ENCODE measurements at regions not wholly inside any gene's neighbourhood (a gene's known extent, or its start where the extent isn't known, plus 50 kb on each side); places are given as distances from the start of the nearest gene placed in this dataset.

GRCh38 chr10:10315989-10316388 lies 701.7 kb upstream of the CELF2 start:
- no peak for DNase-seq (ENCODE audit: low spot score)
- intact Hi-C loops (cut with DNase I) = no loop called here

GRCh38 chr10:10317151-10317550 lies 700.5 kb upstream of the CELF2 start:
- intact Hi-C loops (cut with DNase I) = no loop called here
- no peak for DNase-seq (ENCODE audit: low spot score)

- DNase-seq (ENCODE audit: low spot score) = no peak
- intact Hi-C loops (cut with DNase I) = no loop called here
Measured at GRCh38 chr10:10318856-10319255, 698.8 kb upstream of the CELF2 start.

GRCh38 chr10:10320956-10321355 lies 696.7 kb upstream of the CELF2 start:
- intact Hi-C loops (cut with DNase I) = no loop called here
- no peak for DNase-seq (ENCODE audit: low spot score)

GRCh38 chr10:10326116-10326515 lies 691.6 kb upstream of the CELF2 start:
- intact Hi-C loops (cut with DNase I) = no loop called here
- no peak for DNase-seq (ENCODE audit: low spot score)

- intact Hi-C loops (cut with DNase I) = no loop called here
- DNase-seq (ENCODE audit: low spot score) = no peak
Measured at GRCh38 chr10:10327934-10328333, 689.7 kb upstream of the CELF2 start.

- intact Hi-C loops (cut with DNase I) = no loop called here
Measured at GRCh38 chr10:10330418-10330817, 687.3 kb upstream of the CELF2 start.

GRCh38 chr10:10332786-10333185 lies 684.9 kb upstream of the CELF2 start:
- intact Hi-C loops (cut with DNase I) = no loop called here
- DNase-seq (ENCODE audit: low spot score) = no peak

More at GRCh38 chr10:10330418-10330817, 687.3 kb upstream of the CELF2 start:
- DNase-seq (ENCODE audit: low spot score) = no peak

- DNase-seq (ENCODE audit: low spot score) = no peak
- intact Hi-C loops (cut with DNase I) = no loop called here
Measured at GRCh38 chr10:10333622-10334021, 684.0 kb upstream of the CELF2 start.

GRCh38 chr10:10338339-10338738 lies 679.3 kb upstream of the CELF2 start:
- intact Hi-C loops (cut with DNase I) = no loop called here
- no peak for DNase-seq (ENCODE audit: low spot score)

- no peak for DNase-seq (ENCODE audit: low spot score)
- intact Hi-C loops (cut with DNase I) = no loop called here
Measured at GRCh38 chr10:10346390-10347150, 671.1 kb upstream of the CELF2 start.

GRCh38 chr10:10350050-10350449 lies 667.6 kb upstream of the CELF2 start:
- no peak for DNase-seq (ENCODE audit: low spot score)

GRCh38 chr10:10351451-10351850 lies 666.2 kb upstream of the CELF2 start:
- intact Hi-C loops (cut with DNase I) = no loop called here
- no peak for DNase-seq (ENCODE audit: low spot score)

More at GRCh38 chr10:10350050-10350449, 667.6 kb upstream of the CELF2 start:
- intact Hi-C loops (cut with DNase I) = no loop called here

- intact Hi-C loops (cut with DNase I) = no loop called here
- no peak for DNase-seq (ENCODE audit: low spot score)
Measured at GRCh38 chr10:10353326-10353868, 664.3 kb upstream of the CELF2 start.

GRCh38 chr10:10359263-10359662 lies 658.4 kb upstream of the CELF2 start:
- intact Hi-C loops (cut with DNase I) = no loop called here
- DNase-seq (ENCODE audit: low spot score) = no peak

GRCh38 chr10:10361301-10361885 lies 656.3 kb upstream of the CELF2 start:
- no peak for DNase-seq (ENCODE audit: low spot score)

GRCh38 chr10:10362800-10363199 lies 654.9 kb upstream of the CELF2 start:
- intact Hi-C loops (cut with DNase I) = no loop called here
- DNase-seq (ENCODE audit: low spot score) = no peak

More at GRCh38 chr10:10361301-10361885, 656.3 kb upstream of the CELF2 start:
- intact Hi-C loops (cut with DNase I) = no loop called here

- no peak for DNase-seq (ENCODE audit: low spot score)
- intact Hi-C loops (cut with DNase I) = no loop called here
Measured at GRCh38 chr10:10363217-10363616, 654.5 kb upstream of the CELF2 start.

GRCh38 chr10:10364902-10365301 lies 652.8 kb upstream of the CELF2 start:
- no peak for DNase-seq (ENCODE audit: low spot score)
- intact Hi-C loops (cut with DNase I) = no loop called here

- no peak for DNase-seq (ENCODE audit: low spot score)
- intact Hi-C loops (cut with DNase I) = no loop called here
Measured at GRCh38 chr10:10365676-10366075, 652.0 kb upstream of the CELF2 start.

- intact Hi-C loops (cut with DNase I) = no loop called here
- DNase-seq (ENCODE audit: low spot score) = no peak
Measured at GRCh38 chr10:10366836-10367235, 650.8 kb upstream of the CELF2 start.

Data from cardiac septum (tissue), 1 donor.